Panc1 (cell line): ENCODE measurements at regions not wholly inside any gene's neighbourhood (a gene's known extent, or its start where the extent isn't known, plus 50 kb on each side); places are given as distances from the start of the nearest gene placed in this dataset.

Experiments
- ATAC-seq: fragments of 200-7000 bp; cut with Tn5 transposase; 2 replicates; pipeline ENCODE4 v1.9.1; 2020; ENCODE audit warnings: mild to moderate bottlenecking, moderate library complexity
- BruUV-seq: library from RNA; stranded (reverse); fragments of 400-500 nt; replicated peaks from 2 replicates; lab custom pipeline; 2021; lab: Mats Ljungman, UMichigan
- CTCF ChIA-PET: fragments of 300-600 bp; sonication (Branson Sonifier 250); formaldehyde crosslinking; loops from one replicate; lab custom pipeline; 2022; ENCODE audit warnings: antibody characterized with exemption; lab: Charles Lee
- POLR2A ChIA-PET: fragments of 300-600 bp; sonication (Branson Sonifier 250); formaldehyde crosslinking; loops from one replicate; lab custom pipeline; 2022; ENCODE audit warnings: antibody characterized with exemption; lab: Charles Lee
- DNase-seq: peaks from one replicate; pipeline ENCODE4 v3.0.0-alpha.2; 2010; ENCODE audit warnings: low read depth, low spot score
- H3K27ac ChIP-seq: 2 replicates; pipeline ENCODE4 v1.5.1; 2011; ENCODE audit warnings: mild to moderate bottlenecking, low read length, inconsistent platforms
- H3K27me3 ChIP-seq: fragments of 200-500 bp; sonication (Bioruptor generic); 2 replicates; pipeline ENCODE4 v1.6.0; 2014; ENCODE audit warnings: low read length, inconsistent platforms; ENCODE audit not compliant: control insufficient read depth, insufficient read depth
- H3K36me3 ChIP-seq: fragments of 200-500 bp; sonication (Bioruptor generic); 2 replicates; pipeline ENCODE4 v1.5.1; 2014; ENCODE audit warnings: inconsistent platforms, mild to moderate bottlenecking, low read length, moderate library complexity; ENCODE audit not compliant: control insufficient read depth, insufficient read depth
- H3K4me1 ChIP-seq: 2 replicates; pipeline ENCODE4 v1.5.1; 2011; ENCODE audit warnings: inconsistent platforms, mild to moderate bottlenecking, low read length, moderate library complexity; ENCODE audit not compliant: control insufficient read depth, insufficient read depth
- H3K4me3 ChIP-seq, 2 experiments: 2 replicates each; pipeline ENCODE4 v1.5.1; 2011 to 2012; ENCODE audit warnings: low read depth in 2 of 2, low read length in 2 of 2, mild to moderate bottlenecking in 2 of 2, inconsistent platforms in 1 of 2, moderate library complexity in 1 of 2
- H3K9me3 ChIP-seq: fragments of 200-500 bp; sonication (Bioruptor generic); 2 replicates; pipeline ENCODE4 v1.5.1; 2014; ENCODE audit warnings: low read depth, mild to moderate bottlenecking, inconsistent platforms, low read length, moderate library complexity; ENCODE audit not compliant: control insufficient read depth, insufficient read depth
- CTCF ChIP-seq: fragments of 450-650 bp; IDR thresholded peaks from 2 replicates; pipeline ENCODE4 v1.5.1; 2017; ENCODE audit warnings: mild to moderate bottlenecking
- POLR2AphosphoS5 ChIP-seq: IDR thresholded peaks from 2 replicates; pipeline ENCODE4 v1.6.1; 2012; ENCODE audit warnings: mild to moderate bottlenecking, low read depth, low read length, moderate library complexity
- REST ChIP-seq, 2 experiments: IDR thresholded peaks; 2 replicates each; pipeline ENCODE4 v1.6.1; 2011 to 2012; ENCODE audit warnings: low read depth in 2 of 2, control low read depth in 1 of 2, low read length in 1 of 2, mild to moderate bottlenecking in 1 of 2, moderate library complexity in 1 of 2; ENCODE audit not compliant: insufficient read depth in 1 of 2
- SIN3A ChIP-seq: IDR thresholded peaks from 2 replicates; pipeline ENCODE4 v1.6.1; 2012; ENCODE audit warnings: low read depth, mild to moderate bottlenecking, low read length, moderate library complexity, borderline replicate concordance; ENCODE audit not compliant: insufficient read depth
- TCF7L2 ChIP-seq: IDR thresholded peaks from 2 replicates; pipeline ENCODE4 v1.6.1; 2011; ENCODE audit warnings: mild to moderate bottlenecking, low read depth, low read length, inconsistent platforms
- in situ Hi-C: cut with HindIII; loops from 2 replicates; pipeline ENCODE4 v1.10.0; 2016; ENCODE audit warnings: low sequenced_read_pairs, low pct_unique_long_range_greater_than_20kb
- intact Hi-C: fragments of 100-400 bp; cut with micrococcal nuclease; formaldehyde crosslinking; loops from one replicate; pipeline ENCODE4 v1.10.0; 2022; ENCODE audit not compliant: unreplicated experiment

- no peaks in the 10 kb centered on the region for H3K36me3 ChIP-seq
- in situ Hi-C loops: no loop called here
- BruUV-seq: no TSS peak
- DNase-seq: no peak
- no peak overlapping the region for H3K27ac ChIP-seq
- no peak for ATAC-seq
- CTCF ChIA-PET: interaction anchor here (0.5 kb wide), 1 partner anchor 330 kb away, joined by 3 read pairs; no protein-coding TSS in a partner anchor
- H3K27me3 ChIP-seq: peaks cover 13% of the 10 kb centered on the region
- POLR2A ChIA-PET: no interaction called here
- TF ChIP-seq CTCF (no peak), TCF7L2 (no peak), SIN3A (no peak), POLR2AphosphoS5 (no peak), REST (IDR thresholded peaks at IDR 0.05; ENCODE audit: insufficient read depth in 1 of 2, low read depth in 2 of 2, low read length in 1 of 2) (no peak)
- no peaks in the 10 kb centered on the region for H3K4me1 ChIP-seq
- intact Hi-C loops: no loop called here
- no peak overlapping the region for H3K4me3 ChIP-seq
- no peaks in the 10 kb centered on the region for H3K9me3 ChIP-seq
These were observed 114.8 kb upstream of the CSF3R start for GRCh38 chr1:36597514-36597913.

GRCh38 chr1:36595921-36596320 lies 113.2 kb upstream of the CSF3R start:
- no peaks in the 10 kb centered on the region for H3K9me3 ChIP-seq
- H3K36me3 ChIP-seq: no peaks in the 10 kb centered on the region
- H3K27me3 ChIP-seq: peaks cover 17% of the 10 kb centered on the region
- ATAC-seq (no peak), DNase-seq (no peak)
- ChIA-PET CTCF (interaction anchor here (0.6 kb wide), 1 partner anchor 395 kb away, joined by 4 read pairs; no protein-coding TSS in a partner anchor), POLR2A (no interaction called here)
- intact Hi-C loops (no loop called here), in situ Hi-C loops (no loop called here)
- no peak overlapping the region for H3K27ac ChIP-seq
- TF ChIP-seq TCF7L2 (no peak), REST (IDR thresholded peaks at IDR 0.05; ENCODE audit: insufficient read depth in 1 of 2, low read depth in 2 of 2, low read length in 1 of 2) (no peak), CTCF (no peak), SIN3A (no peak), POLR2AphosphoS5 (no peak)
- H3K4me1 ChIP-seq: no peaks in the 10 kb centered on the region
- no TSS peak for BruUV-seq
- H3K4me3 ChIP-seq: no peak overlapping the region
